NCI-H2029 (cell line): ENCODE measurements at regions not wholly inside any gene's neighbourhood (a gene's known extent, or its start where the extent isn't known, plus 50 kb on each side); places are given as distances from the start of the nearest gene placed in this dataset.
"Not testable (repeated sequence)": the region's sequence is repeated elsewhere in the genome, so short reads cannot be mapped to it uniquely, and the experiment has no call there.

Experiments
- DNase-seq: peaks from one replicate; lab custom pipeline; 2025; lab: John Stamatoyannopoulos, UW

GRCh38 chr6:137309078-137309762 lies 90.0 kb upstream of the IFNGR1 start:
- peak; percentile 43 for DNase-seq

- DNase-seq, result no peak
Measured at GRCh38 chr6:137307163-137307854, 88.1 kb upstream of the IFNGR1 start.

GRCh38 chr6:137305691-137306090 lies 86.5 kb upstream of the IFNGR1 start:
- no peak for DNase-seq

- no peak for DNase-seq
Measured at GRCh38 chr6:137304020-137304780, 85.0 kb upstream of the IFNGR1 start.

- DNase-seq, result no peak
Measured at GRCh38 chr6:137303441-137303840, 84.3 kb upstream of the IFNGR1 start.

- no peak for DNase-seq
Measured at GRCh38 chr6:137299681-137300080, 80.5 kb upstream of the IFNGR1 start.

GRCh38 chr6:137297887-137298286 lies 78.7 kb upstream of the IFNGR1 start:
- no peak for DNase-seq

- DNase-seq, result not testable (repeated sequence)
Measured at GRCh38 chr6:137292326-137292725, 73.1 kb upstream of the IFNGR1 start.

GRCh38 chr6:137291441-137291840 lies 72.3 kb upstream of the IFNGR1 start:
- no peak for DNase-seq

- no peak for DNase-seq
Measured at GRCh38 chr6:137290601-137291261, 71.5 kb upstream of the IFNGR1 start.

GRCh38 chr6:137286916-137287315 lies 67.7 kb upstream of the IFNGR1 start:
- no peak for DNase-seq

GRCh38 chr6:137286368-137286767 lies 67.2 kb upstream of the IFNGR1 start:
- no peak for DNase-seq

- no peak for DNase-seq
Measured at GRCh38 chr6:137284811-137285110, 65.6 kb upstream of the IFNGR1 start.

GRCh38 chr6:137283940-137284810 lies 65.0 kb upstream of the IFNGR1 start:
- DNase-seq, result peak; percentile 8

GRCh38 chr6:137283080-137283479 lies 63.9 kb upstream of the IFNGR1 start:
- DNase-seq, result no peak

- no peak for DNase-seq
Measured at GRCh38 chr6:137282254-137282653, 63.1 kb upstream of the IFNGR1 start.

- not testable (repeated sequence) for DNase-seq
Measured at GRCh38 chr6:137279279-137279678, 60.1 kb upstream of the IFNGR1 start.

GRCh38 chr6:137277971-137278637 lies 58.9 kb upstream of the IFNGR1 start:
- DNase-seq, result no peak

GRCh38 chr6:137272403-137272802 lies 53.2 kb upstream of the IFNGR1 start:
- no peak for DNase-seq

- no peak for DNase-seq
Measured at GRCh38 chr6:137271245-137272183, 52.3 kb upstream of the IFNGR1 start.
